ENCODE measurements at regions not wholly inside any gene's neighbourhood (a gene's known extent, or its start where the extent isn't known, plus 50 kb on each side); places are given as distances from the start of the nearest gene placed in this dataset.

DNA sequence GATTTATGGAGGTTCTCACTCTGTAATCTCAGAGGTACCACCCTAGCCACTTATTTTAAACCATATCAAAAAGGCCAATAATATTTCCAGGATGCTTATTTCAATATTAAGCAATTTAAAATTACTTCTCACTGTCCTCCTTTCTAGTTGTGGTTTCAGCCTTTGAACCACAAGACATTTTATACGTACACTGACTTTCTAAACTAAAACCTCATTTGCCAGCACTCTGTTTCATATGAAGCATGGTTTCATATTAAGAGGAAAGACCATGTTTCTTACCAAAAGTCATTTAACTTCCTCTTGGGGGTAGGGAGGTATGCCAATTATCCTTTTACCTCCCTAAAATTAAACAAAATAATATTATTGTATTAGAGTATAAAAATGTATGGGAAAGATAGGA, 399.8 kb downstream of the CDH7 start:
- ChIA-PET RAD21 (ENCODE audit: low non-redundant PET in 1 of 2, low total read pairs in 2 of 2, uncharacterized antibody in 2 of 2, unreplicated experiment in 2 of 2) (no interaction called here), POLR2A (no interaction called here), CTCF (no interaction called here)
- no TSS peak for BruUV-seq (replicated peaks)
- Histone ChIP-seq H3K9ac (ENCODE audit: low read length) (no peak overlapping the region), H3K4me1 (ENCODE audit: control insufficient read depth in 1 of 2, insufficient read depth in 2 of 2, low read length in 2 of 2) (no peaks in the 10 kb centered on the region), H3K27ac (ENCODE audit: low read depth, low read length) (no peak overlapping the region), H3K36me3 (ENCODE audit: control insufficient read depth in 1 of 2, insufficient read depth in 2 of 2, low read length in 2 of 2) (no peaks in the 10 kb centered on the region), H3K79me2 (ENCODE audit: insufficient read depth, low read length) (no peaks in the 10 kb centered on the region), H3K9me2 (ENCODE audit: insufficient read depth) (no peaks in the 10 kb centered on the region), H3K4me2 (ENCODE audit: low read length) (no peak overlapping the region), H3K9me3 (ENCODE audit: control insufficient read depth in 1 of 2, insufficient read depth in 1 of 2, low read depth in 1 of 2, low read length in 2 of 2) (peaks cover 12 to 20% of the 10 kb centered on the region in 2 experiments), H2AFZ (ENCODE audit: low read depth, low read length, poor library complexity, severe bottlenecking) (no peak overlapping the region), H3K27me3 (ENCODE audit: insufficient read depth, low read length) (no peaks in the 10 kb centered on the region), H4K20me1 (ENCODE audit: insufficient read depth) (no peaks in the 10 kb centered on the region), H3K4me3 (replicated peaks in 1 of 2; ENCODE audit: low read depth in 1 of 2, low read length in 2 of 2) (no peak overlapping the region)
- no peak for TF ChIP-seq POLR2AphosphoS5 (IDR thresholded peaks at IDR 0.05; ENCODE audit: low read depth, low read length)
- no peak for TF ChIP-seq TCF7L2 (IDR thresholded peaks at IDR 0.05; ENCODE audit: borderline replicate concordance, extremely low read depth, insufficient read depth, insufficient read length)
- TF ChIP-seq, protein P1, sequence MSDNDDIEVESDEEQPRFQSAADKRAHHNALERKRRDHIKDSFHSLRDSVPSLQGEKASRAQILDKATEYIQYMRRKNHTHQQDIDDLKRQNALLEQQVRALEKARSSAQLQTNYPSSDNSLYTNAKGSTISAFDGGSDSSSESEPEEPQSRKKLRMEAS (IDR thresholded peaks at IDR 0.05) = no peak
- no peak for TF ChIP-seq EZH2phosphoT487 (IDR thresholded peaks at IDR 0.05; ENCODE audit: borderline replicate concordance)
- intact Hi-C loops (cut with micrococcal nuclease) = no loop called here
- no peak for DNase-seq (ENCODE audit: low read depth, low spot score)
- ATAC-seq = no peak

DNA sequence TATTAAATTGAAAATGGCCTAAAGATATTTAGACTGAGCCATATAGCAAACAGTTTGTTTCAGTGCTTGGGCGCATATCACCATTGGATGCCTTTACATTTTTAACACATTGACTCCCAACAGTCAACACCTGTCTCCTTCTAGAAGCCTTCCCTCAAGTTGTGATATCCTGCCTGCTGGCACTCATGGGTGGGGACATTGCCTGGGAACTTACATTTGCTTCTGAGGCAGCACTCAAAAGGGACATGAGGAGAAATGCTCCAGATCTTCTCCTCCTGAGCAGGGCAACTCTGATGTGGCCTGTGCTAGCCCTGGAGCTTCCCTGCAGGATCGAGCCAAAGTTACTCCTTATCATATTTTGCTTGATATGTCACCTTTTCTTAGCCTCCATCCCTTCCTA, 392.2 kb downstream of the CDH7 start:
- H3K27ac ChIP-seq (ENCODE audit: low read depth, low read length) = no peak overlapping the region
- no peaks in the 10 kb centered on the region for H3K4me1 ChIP-seq (ENCODE audit: control insufficient read depth in 1 of 2, insufficient read depth in 2 of 2, low read length in 2 of 2)
- no peak for TF ChIP-seq SRF (IDR thresholded peaks at IDR 0.05; ENCODE audit: low read depth)
- no peak for TF ChIP-seq TCF7L2 (IDR thresholded peaks at IDR 0.05; ENCODE audit: borderline replicate concordance, extremely low read depth, insufficient read depth, insufficient read length)
- TF ChIP-seq, protein P2, sequence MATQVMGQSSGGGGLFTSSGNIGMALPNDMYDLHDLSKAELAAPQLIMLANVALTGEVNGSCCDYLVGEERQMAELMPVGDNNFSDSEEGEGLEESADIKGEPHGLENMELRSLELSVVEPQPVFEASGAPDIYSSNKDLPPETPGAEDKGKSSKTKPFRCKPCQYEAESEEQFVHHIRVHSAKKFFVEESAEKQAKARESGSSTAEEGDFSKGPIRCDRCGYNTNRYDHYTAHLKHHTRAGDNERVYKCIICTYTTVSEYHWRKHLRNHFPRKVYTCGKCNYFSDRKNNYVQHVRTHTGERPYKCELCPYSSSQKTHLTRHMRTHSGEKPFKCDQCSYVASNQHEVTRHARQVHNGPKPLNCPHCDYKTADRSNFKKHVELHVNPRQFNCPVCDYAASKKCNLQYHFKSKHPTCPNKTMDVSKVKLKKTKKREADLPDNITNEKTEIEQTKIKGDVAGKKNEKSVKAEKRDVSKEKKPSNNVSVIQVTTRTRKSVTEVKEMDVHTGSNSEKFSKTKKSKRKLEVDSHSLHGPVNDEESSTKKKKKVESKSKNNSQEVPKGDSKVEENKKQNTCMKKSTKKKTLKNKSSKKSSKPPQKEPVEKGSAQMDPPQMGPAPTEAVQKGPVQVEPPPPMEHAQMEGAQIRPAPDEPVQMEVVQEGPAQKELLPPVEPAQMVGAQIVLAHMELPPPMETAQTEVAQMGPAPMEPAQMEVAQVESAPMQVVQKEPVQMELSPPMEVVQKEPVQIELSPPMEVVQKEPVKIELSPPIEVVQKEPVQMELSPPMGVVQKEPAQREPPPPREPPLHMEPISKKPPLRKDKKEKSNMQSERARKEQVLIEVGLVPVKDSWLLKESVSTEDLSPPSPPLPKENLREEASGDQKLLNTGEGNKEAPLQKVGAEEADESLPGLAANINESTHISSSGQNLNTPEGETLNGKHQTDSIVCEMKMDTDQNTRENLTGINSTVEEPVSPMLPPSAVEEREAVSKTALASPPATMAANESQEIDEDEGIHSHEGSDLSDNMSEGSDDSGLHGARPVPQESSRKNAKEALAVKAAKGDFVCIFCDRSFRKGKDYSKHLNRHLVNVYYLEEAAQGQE (IDR thresholded peaks at IDR 0.05; ENCODE audit: low read depth) = no peak
- no peak for TF ChIP-seq CBX3 (IDR thresholded peaks at IDR 0.05; ENCODE audit: low read depth)
- no peak for TF ChIP-seq SP1 (IDR thresholded peaks at IDR 0.05; ENCODE audit: low read depth)
- no peak for TF ChIP-seq RAD21 (IDR thresholded peaks at IDR 0.05; ENCODE audit: low read depth)
- no peak for TF ChIP-seq POLR2AphosphoS5 (IDR thresholded peaks at IDR 0.05; ENCODE audit: low read depth, low read length)
- ChIA-PET POLR2A (no interaction called here), RAD21 (ENCODE audit: low non-redundant PET in 1 of 2, low total read pairs in 2 of 2, uncharacterized antibody in 2 of 2, unreplicated experiment in 2 of 2) (no interaction called here), CTCF (no interaction called here)
- DNase-seq (ENCODE audit: low read depth, low spot score) = no peak
- no peaks in the 10 kb centered on the region for H4K20me1 ChIP-seq (ENCODE audit: insufficient read depth)
- ATAC-seq = no peak
- intact Hi-C loops (cut with micrococcal nuclease) = no loop called here
- no peak overlapping the region for H3K4me2 ChIP-seq (ENCODE audit: low read length)
- H3K79me2 ChIP-seq (ENCODE audit: insufficient read depth, low read length) = no peaks in the 10 kb centered on the region
- no peaks in the 10 kb centered on the region for H3K36me3 ChIP-seq (ENCODE audit: control insufficient read depth in 1 of 2, insufficient read depth in 2 of 2, low read length in 2 of 2)
- no TSS peak for BruUV-seq (replicated peaks)
- no peaks in the 10 kb centered on the region for H3K27me3 ChIP-seq (ENCODE audit: insufficient read depth, low read length)
- no peaks in the 10 kb centered on the region for H3K9me2 ChIP-seq (ENCODE audit: insufficient read depth)
- no peak overlapping the region for H3K9ac ChIP-seq (ENCODE audit: low read length)
- peaks cover 10 to 17% of the 10 kb centered on the region in 2 experiments; a peak in 2 of 4 replicates for H3K9me3 ChIP-seq (ENCODE audit: control insufficient read depth in 1 of 2, insufficient read depth in 1 of 2, low read depth in 1 of 2, low read length in 2 of 2)
- no peak overlapping the region for H3K4me3 ChIP-seq (replicated peaks in 1 of 2; ENCODE audit: low read depth in 1 of 2, low read length in 2 of 2)
- H2AFZ ChIP-seq (ENCODE audit: low read depth, low read length, poor library complexity, severe bottlenecking) = no peak overlapping the region

Measured in HCT116 (cell line).